GM20000 (cell line): ENCODE measurements at regions not wholly inside any gene's neighbourhood (a gene's known extent, or its start where the extent isn't known, plus 50 kb on each side); places are given as distances from the start of the nearest gene placed in this dataset.
"Not testable (repeated sequence)": the region's sequence is repeated elsewhere in the genome, so short reads cannot be mapped to it uniquely, and the experiment has no call there.

Experiments
- DNase-seq: peaks from one replicate; pipeline ENCODE4 v3.0.0; 2012; ENCODE audit warnings: low spot score
- TF ChIP-seq, protein P1 (sequence below): IDR thresholded peaks from 2 replicates; pipeline ENCODE4 v1.5.1; 2012; ENCODE audit warnings: mild to moderate bottlenecking, control low read depth; ENCODE audit errors: extremely low read depth, missing control alignments

GRCh38 chr1:83457281-83457680, 541.7 kb downstream of the TTLL7 start:
- not testable (repeated sequence) for DNase-seq

DNA sequence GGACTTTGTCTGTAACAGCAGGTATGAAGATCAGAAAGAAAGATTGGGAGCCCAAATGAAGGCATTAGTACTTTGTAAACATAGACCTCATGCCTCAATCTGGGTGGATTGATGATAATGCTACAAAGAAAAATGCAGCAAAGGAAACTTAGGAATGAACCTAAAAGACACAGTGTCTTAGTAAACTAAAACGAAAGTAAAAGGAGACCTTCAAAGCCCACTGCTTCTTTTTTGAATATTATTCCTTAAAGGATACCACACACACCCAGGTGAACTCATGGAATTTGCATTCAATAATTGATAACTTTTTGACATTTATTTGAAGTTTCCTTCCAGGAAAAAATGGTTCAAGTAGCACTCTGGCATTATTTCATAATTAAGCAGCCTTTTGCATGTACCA, 543.2 kb downstream of the TTLL7 start:
- not testable (repeated sequence) for DNase-seq

GRCh38 chr1:83445873-83446272, 553.1 kb downstream of the TTLL7 start:
- not testable (repeated sequence) for DNase-seq

DNA sequence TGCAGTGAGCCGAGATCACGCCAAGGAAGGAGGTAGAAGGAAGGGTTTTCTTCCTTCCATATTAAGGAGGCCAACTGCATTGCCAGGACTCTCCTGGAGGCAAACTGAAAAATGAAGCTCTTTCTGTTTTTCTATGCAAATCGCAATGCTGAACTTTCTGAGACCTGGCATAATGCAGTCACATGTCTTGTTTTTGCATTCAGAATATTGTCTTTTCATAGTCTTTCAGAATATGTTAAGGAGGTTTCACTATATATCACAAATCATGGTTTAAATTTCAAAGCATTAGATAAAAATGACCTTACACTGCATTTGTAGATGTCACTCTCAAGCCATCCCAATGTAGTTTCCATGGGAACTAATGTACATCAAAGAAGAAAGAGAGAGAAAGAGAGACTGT, 556.5 kb downstream of the TTLL7 start:
- DNase-seq = not testable (repeated sequence)

GRCh38 chr1:83440586-83440985, 558.3 kb downstream of the TTLL7 start:
- not testable (repeated sequence) for DNase-seq

GRCh38 chr1:83440021-83440420, 558.9 kb downstream of the TTLL7 start:
- DNase-seq = not testable (repeated sequence)

- DNase-seq = not testable (repeated sequence)
Measured at GRCh38 chr1:83438316-83438715, 560.6 kb downstream of the TTLL7 start.

GRCh38 chr1:83435336-83435735, 563.6 kb downstream of the TTLL7 start:
- not testable (repeated sequence) for DNase-seq

DNA sequence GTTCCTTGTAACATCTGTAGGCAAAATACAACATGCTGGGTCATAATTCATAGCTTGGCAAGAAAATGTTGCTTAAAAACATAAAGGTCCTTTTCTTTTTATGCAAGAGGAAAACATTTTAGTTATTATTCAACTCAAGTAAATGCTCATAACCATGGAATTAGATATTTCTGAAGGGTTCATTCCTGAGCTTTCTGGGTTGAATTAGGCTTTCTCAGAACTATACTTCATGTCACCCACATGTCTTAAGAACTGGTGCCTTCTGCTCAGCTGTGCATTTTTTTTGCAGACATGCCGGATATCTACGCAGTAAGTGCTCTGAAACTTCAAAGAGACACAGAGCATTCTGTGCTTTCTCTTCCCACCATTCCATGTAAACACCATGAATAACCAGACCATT, 571.4 kb downstream of the TTLL7 start:
- not testable (repeated sequence) for DNase-seq

- DNase-seq = not testable (repeated sequence)
Measured at GRCh38 chr1:83423382-83423781, 575.5 kb downstream of the TTLL7 start.

- no peak for DNase-seq
- TF ChIP-seq, protein P1, sequence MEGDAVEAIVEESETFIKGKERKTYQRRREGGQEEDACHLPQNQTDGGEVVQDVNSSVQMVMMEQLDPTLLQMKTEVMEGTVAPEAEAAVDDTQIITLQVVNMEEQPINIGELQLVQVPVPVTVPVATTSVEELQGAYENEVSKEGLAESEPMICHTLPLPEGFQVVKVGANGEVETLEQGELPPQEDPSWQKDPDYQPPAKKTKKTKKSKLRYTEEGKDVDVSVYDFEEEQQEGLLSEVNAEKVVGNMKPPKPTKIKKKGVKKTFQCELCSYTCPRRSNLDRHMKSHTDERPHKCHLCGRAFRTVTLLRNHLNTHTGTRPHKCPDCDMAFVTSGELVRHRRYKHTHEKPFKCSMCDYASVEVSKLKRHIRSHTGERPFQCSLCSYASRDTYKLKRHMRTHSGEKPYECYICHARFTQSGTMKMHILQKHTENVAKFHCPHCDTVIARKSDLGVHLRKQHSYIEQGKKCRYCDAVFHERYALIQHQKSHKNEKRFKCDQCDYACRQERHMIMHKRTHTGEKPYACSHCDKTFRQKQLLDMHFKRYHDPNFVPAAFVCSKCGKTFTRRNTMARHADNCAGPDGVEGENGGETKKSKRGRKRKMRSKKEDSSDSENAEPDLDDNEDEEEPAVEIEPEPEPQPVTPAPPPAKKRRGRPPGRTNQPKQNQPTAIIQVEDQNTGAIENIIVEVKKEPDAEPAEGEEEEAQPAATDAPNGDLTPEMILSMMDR = no peak
Measured at GRCh38 chr1:83418558-83418957, 580.4 kb downstream of the TTLL7 start.

- DNase-seq = not testable (repeated sequence)
Measured at GRCh38 chr1:83413839-83414107, 585.2 kb downstream of the TTLL7 start.

- not testable (repeated sequence) for DNase-seq
Measured at GRCh38 chr1:83410746-83411413, 588.1 kb downstream of the TTLL7 start.

- not testable (repeated sequence) for DNase-seq
Measured at GRCh38 chr1:83406693-83407371, 592.1 kb downstream of the TTLL7 start.

GRCh38 chr1:83405789-83406188, 593.1 kb downstream of the TTLL7 start:
- DNase-seq = not testable (repeated sequence)

- DNase-seq = not testable (repeated sequence)
Measured at GRCh38 chr1:83403500-83403899, 595.4 kb downstream of the TTLL7 start.

GRCh38 chr1:83401146-83401545, 597.8 kb downstream of the TTLL7 start:
- not testable (repeated sequence) for DNase-seq

DNA sequence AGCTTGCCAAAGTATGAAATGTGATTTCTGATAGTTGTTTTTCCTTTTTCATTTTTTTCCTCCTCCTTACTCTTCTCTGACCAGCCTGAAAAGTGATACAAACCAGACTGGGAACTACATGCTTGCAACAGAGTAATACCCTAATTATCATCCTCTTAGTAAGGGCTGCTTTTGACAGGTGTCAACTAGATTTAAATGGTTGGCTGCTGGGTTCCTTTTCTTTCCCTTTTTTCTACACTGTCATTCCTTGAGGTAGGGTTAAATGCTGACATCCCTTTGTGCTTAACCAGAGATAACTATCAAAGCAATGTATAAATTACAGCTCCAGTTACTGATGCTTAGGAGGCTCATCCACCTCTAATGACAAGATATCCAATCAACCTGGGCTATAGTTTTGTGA, 598.8 kb downstream of the TTLL7 start:
- not testable (repeated sequence) for DNase-seq

DNA sequence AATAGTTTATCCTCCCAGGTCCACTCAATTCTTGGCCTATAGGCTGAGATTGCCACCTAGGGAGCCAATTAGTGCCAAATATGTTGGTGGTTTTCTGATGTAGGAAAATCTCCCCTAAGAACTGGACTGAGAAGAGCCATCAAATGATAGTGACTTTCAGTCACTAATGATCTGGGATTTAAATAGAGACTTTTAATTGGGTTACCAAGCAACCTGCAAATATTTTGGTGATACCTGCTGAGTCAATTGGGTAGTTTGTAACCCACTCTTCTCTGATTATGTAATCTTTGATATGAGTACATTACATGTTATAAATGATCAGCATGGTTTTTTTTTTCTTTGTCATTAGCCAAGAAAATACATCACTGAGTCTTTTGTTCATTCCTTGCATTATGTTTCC, 600.8 kb downstream of the TTLL7 start:
- not testable (repeated sequence) for DNase-seq

DNA sequence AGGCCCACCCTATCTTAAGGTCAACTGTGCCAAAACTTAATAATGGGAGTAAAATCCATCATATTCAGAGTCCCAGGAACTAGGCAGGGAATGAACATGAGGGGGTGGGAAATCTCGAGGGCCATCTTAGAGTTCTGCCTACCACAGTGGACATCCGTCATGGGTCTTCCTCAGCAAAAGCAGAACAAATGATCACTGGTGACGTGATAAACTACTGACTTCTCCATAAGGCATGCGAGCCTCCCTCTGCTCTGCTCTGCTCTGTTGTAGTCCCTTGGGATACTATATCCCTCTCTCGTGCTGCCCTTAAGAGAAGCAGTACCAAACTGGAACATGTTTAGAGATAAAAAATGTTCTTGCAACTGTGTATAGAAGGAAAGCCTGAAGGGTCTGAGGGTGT, 603.8 kb downstream of the TTLL7 start:
- not testable (repeated sequence) for DNase-seq

- DNase-seq = not testable (repeated sequence)
Measured at GRCh38 chr1:83386946-83387345, 612.0 kb downstream of the TTLL7 start.

GRCh38 chr1:83383107-83383506, 615.8 kb downstream of the TTLL7 start:
- not testable (repeated sequence) for DNase-seq
